ENCODE measurements at regions not wholly inside any gene's neighbourhood (a gene's known extent, or its start where the extent isn't known, plus 50 kb on each side); places are given as distances from the start of the nearest gene placed in this dataset.

GRCh38 chr9:89807101-89807395 is 202.2 kb downstream of the GADD45G start:
- no peak for TF ChIP-seq GATA3 (IDR thresholded peaks at IDR 0.05; ENCODE audit: low read depth, low read length)
- no peak for TF ChIP-seq GATA2 (IDR thresholded peaks at IDR 0.05; ENCODE audit: low read depth, low read length)

All from SH-SY5Y (cell line).